HepG2 (cell line): ENCODE measurements at regions not wholly inside any gene's neighbourhood (a gene's known extent, or its start where the extent isn't known, plus 50 kb on each side); places are given as distances from the start of the nearest gene placed in this dataset.
A peak's percentile ranks its signal among the peaks of the same experiment; 100 is the strongest.

Experiments used
- ADNP ChIP-seq: sonication (generic); formaldehyde crosslinking; IDR thresholded peaks from 2 replicates; pipeline ENCODE4 v1.4.0; 2020; ENCODE audit warnings: missing genetic modification reagents
- CBX1 ChIP-seq: IDR thresholded peaks from one replicate; pipeline ENCODE4 v1.6.1; 2016; ENCODE audit warnings: antibody characterized with exemption, low read depth
- CREM ChIP-seq, 2 experiments: sonication (generic) in 1 of 2; formaldehyde crosslinking in 1 of 2; IDR thresholded peaks; 2 replicates each; pipeline versions ENCODE4 v1.4.0 to v1.6.1; 2016 to 2020; ENCODE audit warnings: antibody characterized with exemption in 1 of 2, mild to moderate bottlenecking in 1 of 2, missing genetic modification reagents in 1 of 2
- DNMT3B ChIP-seq: conservative IDR thresholded peaks from 2 replicates; pipeline ENCODE4 v1.6.1; 2016; ENCODE audit warnings: missing biosample characterization, control low read depth
- ERF ChIP-seq: IDR thresholded peaks from 2 replicates; pipeline ENCODE4 v1.6.1; 2018; ENCODE audit warnings: missing biosample characterization, missing genetic modification reagents
- MED13 ChIP-seq: sonication (generic); formaldehyde crosslinking; IDR thresholded peaks from 2 replicates; pipeline ENCODE4 v1.5.0; 2020; ENCODE audit warnings: missing genetic modification reagents
- MTF2 ChIP-seq: sonication (generic); formaldehyde crosslinking; IDR thresholded peaks from 2 replicates; pipeline ENCODE4 v1.5.0; 2020; ENCODE audit warnings: missing genetic modification reagents, borderline replicate concordance
- NFATC3 ChIP-seq: sonication (generic); formaldehyde crosslinking; IDR thresholded peaks from 2 replicates; pipeline ENCODE4 v1.5.1; 2020; ENCODE audit warnings: mild to moderate bottlenecking, missing genetic modification reagents
- NFE2L2 ChIP-seq: fragments of 150-350 bp; IDR thresholded peaks from 2 replicates; pipeline ENCODE4 v1.6.1; 2014; ENCODE audit warnings: low read length
- ZBTB7A ChIP-seq: sonication (generic); formaldehyde crosslinking; IDR thresholded peaks from 2 replicates; pipeline ENCODE4 v1.8.0; 2022; ENCODE audit warnings: mild to moderate bottlenecking, missing genetic modification reagents
- ZFP1 ChIP-seq: IDR thresholded peaks from 2 replicates; pipeline ENCODE4 v1.6.1; 2016
- ZIK1 ChIP-seq: sonication (generic); formaldehyde crosslinking; IDR thresholded peaks from 2 replicates; pipeline ENCODE4 v1.5.0; 2020; ENCODE audit warnings: mild to moderate bottlenecking, low read depth, missing genetic modification reagents, borderline replicate concordance
- ZNF441 ChIP-seq: sonication (generic); formaldehyde crosslinking; IDR thresholded peaks from 2 replicates; pipeline ENCODE4 v1.7.0; 2021; ENCODE audit warnings: missing genetic modification reagents, borderline replicate concordance
- ZNF446 ChIP-seq: sonication (generic); formaldehyde crosslinking; IDR thresholded peaks from 2 replicates; pipeline ENCODE4 v1.5.0; 2020; ENCODE audit warnings: mild to moderate bottlenecking, missing genetic modification reagents
- ZNF484 ChIP-seq: sonication (generic); formaldehyde crosslinking; IDR thresholded peaks from 2 replicates; pipeline ENCODE4 v1.5.1; 2020; ENCODE audit warnings: mild to moderate bottlenecking, low read depth, missing genetic modification reagents, borderline replicate concordance
- ZNF570 ChIP-seq: sonication (generic); formaldehyde crosslinking; IDR thresholded peaks from 2 replicates; pipeline ENCODE4 v1.4.0; 2020; ENCODE audit warnings: mild to moderate bottlenecking, missing genetic modification reagents, borderline replicate concordance
- ZSCAN30 ChIP-seq: sonication (generic); formaldehyde crosslinking; IDR thresholded peaks from 2 replicates; pipeline ENCODE4 v1.5.0; 2020; ENCODE audit warnings: mild to moderate bottlenecking, missing genetic modification reagents
- TF ChIP-seq, protein P1 (sequence below): sonication (generic); formaldehyde crosslinking; IDR thresholded peaks from 2 replicates; pipeline ENCODE4 v1.8.0; 2022; ENCODE audit warnings: mild to moderate bottlenecking, missing genetic modification reagents, moderate library complexity
- TF ChIP-seq, protein P2 (sequence below): sonication (generic); formaldehyde crosslinking; IDR thresholded peaks from 2 replicates; pipeline ENCODE4 v1.5.0; 2020; ENCODE audit warnings: mild to moderate bottlenecking, missing genetic modification reagents
- TF ChIP-seq, protein P3 (sequence below): sonication (generic); formaldehyde crosslinking; IDR thresholded peaks from 2 replicates; pipeline ENCODE4 v1.8.1; 2023; ENCODE audit warnings: missing genetic modification reagents, mild to moderate bottlenecking, borderline replicate concordance
- TF ChIP-seq, protein P4 (sequence below): IDR thresholded peaks from 2 replicates; pipeline ENCODE4 v1.6.1; 2016; ENCODE audit warnings: low read depth, borderline replicate concordance
- TF ChIP-seq, protein P5 (sequence below): sonication (generic); formaldehyde crosslinking; IDR thresholded peaks from 2 replicates; pipeline ENCODE4 v1.5.0; 2020; ENCODE audit warnings: mild to moderate bottlenecking, missing genetic modification reagents, borderline replicate concordance

DNA sequence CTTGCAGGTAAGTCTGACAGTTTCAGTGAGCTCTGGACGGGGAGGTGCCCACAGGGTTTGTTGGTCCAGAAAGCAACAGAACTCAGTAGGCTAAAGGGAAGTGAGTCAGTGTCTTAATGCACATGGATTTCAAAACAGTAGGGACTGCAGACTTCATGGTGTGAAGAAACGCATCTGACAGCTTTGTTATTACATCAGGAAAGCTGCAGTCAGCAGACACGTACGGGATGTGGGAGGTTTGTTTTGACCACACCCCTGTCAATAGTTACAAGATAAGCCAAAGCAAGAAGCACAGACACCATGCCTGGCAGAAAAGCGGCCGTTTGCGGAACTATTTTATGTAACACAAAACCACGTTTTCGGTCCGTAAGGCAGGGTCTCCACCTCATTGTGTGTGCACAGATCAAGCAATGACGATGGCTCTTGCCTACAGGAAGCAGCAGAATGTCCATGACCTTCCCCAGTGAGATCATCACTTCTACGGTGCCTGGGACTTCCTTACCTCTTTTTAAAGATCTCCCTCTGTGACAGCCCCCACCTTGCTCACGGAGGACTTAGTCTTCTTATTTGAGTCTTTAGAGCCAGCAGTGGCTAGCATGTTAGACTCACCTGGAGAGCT is 58.2 kb upstream of the FTH1 start (continued):
- TF ChIP-seq ZNF441 (CRISPR knock-in tag) (peak; percentile 20; the same call in 1 of the 2 replicates), DNMT3B (peak; percentile 24; the same call in 1 of the 2 replicates), ZFP1 (CRISPR knock-in tag) (no peak), ERF (no peak), NFATC3 (CRISPR knock-in tag) (no peak), ZIK1 (CRISPR knock-in tag) (no peak), CREM (IDR thresholded peaks at IDR 0.05) (peak; percentile 67), CREM (CRISPR knock-in tag; IDR thresholded peaks at IDR 0.05) (no peak), ADNP (no peak), ZSCAN30 (CRISPR knock-in tag) (no peak), ZNF484 (CRISPR knock-in tag) (no peak), MTF2 (CRISPR knock-in tag) (no peak), MED13 (CRISPR knock-in tag) (no peak), ZNF570 (no peak), NFE2L2 (no peak), ZNF446 (CRISPR knock-in tag) (no peak), ZBTB7A (CRISPR knock-in tag) (0 out of 2 replicates have a peak, but pooled peaks have one; percentile 37), CBX1 (peak; percentile 37)
- TF ChIP-seq, protein P1, sequence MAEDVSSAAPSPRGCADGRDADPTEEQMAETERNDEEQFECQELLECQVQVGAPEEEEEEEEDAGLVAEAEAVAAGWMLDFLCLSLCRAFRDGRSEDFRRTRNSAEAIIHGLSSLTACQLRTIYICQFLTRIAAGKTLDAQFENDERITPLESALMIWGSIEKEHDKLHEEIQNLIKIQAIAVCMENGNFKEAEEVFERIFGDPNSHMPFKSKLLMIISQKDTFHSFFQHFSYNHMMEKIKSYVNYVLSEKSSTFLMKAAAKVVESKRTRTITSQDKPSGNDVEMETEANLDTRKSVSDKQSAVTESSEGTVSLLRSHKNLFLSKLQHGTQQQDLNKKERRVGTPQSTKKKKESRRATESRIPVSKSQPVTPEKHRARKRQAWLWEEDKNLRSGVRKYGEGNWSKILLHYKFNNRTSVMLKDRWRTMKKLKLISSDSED (CRISPR knock-in tag), result no peak
- TF ChIP-seq, protein P2, sequence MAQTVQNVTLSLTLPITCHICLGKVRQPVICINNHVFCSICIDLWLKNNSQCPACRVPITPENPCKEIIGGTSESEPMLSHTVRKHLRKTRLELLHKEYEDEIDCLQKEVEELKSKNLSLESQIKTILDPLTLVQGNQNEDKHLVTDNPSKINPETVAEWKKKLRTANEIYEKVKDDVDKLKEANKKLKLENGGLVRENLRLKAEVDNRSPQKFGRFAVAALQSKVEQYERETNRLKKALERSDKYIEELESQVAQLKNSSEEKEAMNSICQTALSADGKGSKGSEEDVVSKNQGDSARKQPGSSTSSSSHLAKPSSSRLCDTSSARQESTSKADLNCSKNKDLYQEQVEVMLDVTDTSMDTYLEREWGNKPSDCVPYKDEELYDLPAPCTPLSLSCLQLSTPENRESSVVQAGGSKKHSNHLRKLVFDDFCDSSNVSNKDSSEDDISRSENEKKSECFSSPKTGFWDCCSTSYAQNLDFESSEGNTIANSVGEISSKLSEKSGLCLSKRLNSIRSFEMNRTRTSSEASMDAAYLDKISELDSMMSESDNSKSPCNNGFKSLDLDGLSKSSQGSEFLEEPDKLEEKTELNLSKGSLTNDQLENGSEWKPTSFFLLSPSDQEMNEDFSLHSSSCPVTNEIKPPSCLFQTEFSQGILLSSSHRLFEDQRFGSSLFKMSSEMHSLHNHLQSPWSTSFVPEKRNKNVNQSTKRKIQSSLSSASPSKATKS (CRISPR knock-in tag), result no peak
- TF ChIP-seq, protein P3, sequence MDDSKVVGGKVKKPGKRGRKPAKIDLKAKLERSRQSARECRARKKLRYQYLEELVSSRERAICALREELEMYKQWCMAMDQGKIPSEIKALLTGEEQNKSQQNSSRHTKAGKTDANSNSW (CRISPR knock-in tag), result no peak
- TF ChIP-seq, protein P4, sequence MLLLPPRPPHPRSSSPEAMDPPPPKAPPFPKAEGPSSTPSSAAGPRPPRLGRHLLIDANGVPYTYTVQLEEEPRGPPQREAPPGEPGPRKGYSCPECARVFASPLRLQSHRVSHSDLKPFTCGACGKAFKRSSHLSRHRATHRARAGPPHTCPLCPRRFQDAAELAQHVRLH, result no peak
- TF ChIP-seq, protein P5, sequence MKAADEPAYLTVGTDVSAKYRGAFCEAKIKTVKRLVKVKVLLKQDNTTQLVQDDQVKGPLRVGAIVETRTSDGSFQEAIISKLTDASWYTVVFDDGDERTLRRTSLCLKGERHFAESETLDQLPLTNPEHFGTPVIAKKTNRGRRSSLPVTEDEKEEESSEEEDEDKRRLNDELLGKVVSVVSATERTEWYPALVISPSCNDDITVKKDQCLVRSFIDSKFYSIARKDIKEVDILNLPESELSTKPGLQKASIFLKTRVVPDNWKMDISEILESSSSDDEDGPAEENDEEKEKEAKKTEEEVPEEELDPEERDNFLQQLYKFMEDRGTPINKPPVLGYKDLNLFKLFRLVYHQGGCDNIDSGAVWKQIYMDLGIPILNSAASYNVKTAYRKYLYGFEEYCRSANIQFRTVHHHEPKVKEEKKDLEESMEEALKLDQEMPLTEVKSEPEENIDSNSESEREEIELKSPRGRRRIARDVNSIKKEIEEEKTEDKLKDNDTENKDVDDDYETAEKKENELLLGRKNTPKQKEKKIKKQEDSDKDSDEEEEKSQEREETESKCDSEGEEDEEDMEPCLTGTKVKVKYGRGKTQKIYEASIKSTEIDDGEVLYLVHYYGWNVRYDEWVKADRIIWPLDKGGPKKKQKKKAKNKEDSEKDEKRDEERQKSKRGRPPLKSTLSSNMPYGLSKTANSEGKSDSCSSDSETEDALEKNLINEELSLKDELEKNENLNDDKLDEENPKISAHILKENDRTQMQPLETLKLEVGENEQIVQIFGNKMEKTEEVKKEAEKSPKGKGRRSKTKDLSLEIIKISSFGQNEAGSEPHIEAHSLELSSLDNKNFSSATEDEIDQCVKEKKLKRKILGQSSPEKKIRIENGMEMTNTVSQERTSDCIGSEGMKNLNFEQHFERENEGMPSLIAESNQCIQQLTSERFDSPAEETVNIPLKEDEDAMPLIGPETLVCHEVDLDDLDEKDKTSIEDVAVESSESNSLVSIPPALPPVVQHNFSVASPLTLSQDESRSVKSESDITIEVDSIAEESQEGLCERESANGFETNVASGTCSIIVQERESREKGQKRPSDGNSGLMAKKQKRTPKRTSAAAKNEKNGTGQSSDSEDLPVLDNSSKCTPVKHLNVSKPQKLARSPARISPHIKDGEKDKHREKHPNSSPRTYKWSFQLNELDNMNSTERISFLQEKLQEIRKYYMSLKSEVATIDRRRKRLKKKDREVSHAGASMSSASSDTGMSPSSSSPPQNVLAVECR (CRISPR knock-in tag), result peak; percentile 67; the same call in 1 of the 2 replicates
